Naive B cell (primary cell): ENCODE measurements at regions not wholly inside any gene's neighbourhood (a gene's known extent, or its start where the extent isn't known, plus 50 kb on each side); places are given as distances from the start of the nearest gene placed in this dataset.
"Not testable (repeated sequence)": the region's sequence is repeated elsewhere in the genome, so short reads cannot be mapped to it uniquely, and the experiment has no call there.

Source experiments
- ATAC-seq, 2 donors: fragments of 150-1000 bp; cut with Tn5 transposase; 2 replicates each; pipeline ENCODE4 v1.10.0; 2021; ENCODE audit warnings: low read depth in 2 of 2, mild to moderate bottlenecking in 2 of 2, moderate library complexity in 2 of 2
- DNase-seq: peaks from one replicate; pipeline ENCODE4 v3.0.0; 2022
- H3K27ac Mint-ChIP-seq, 6 donors: one replicate each; pipeline ENCODE4 v1.8.0; 2020 to 2022; ENCODE audit warnings: mild to moderate bottlenecking in 6 of 6, mixed read lengths in 6 of 6, moderate library complexity in 5 of 6, inconsistent platforms in 2 of 6
- H3K27me3 Mint-ChIP-seq, 3 donors: one replicate each; pipeline ENCODE4 v1.8.0; 2021 to 2022; ENCODE audit warnings: mixed read lengths in 3 of 3, mild to moderate bottlenecking in 1 of 3
- H3K36me3 Mint-ChIP-seq, 2 donors: one replicate each; pipeline ENCODE4 v1.8.0; 2020 to 2022; ENCODE audit warnings: mixed read lengths in 2 of 2, inconsistent platforms in 1 of 2, mild to moderate bottlenecking in 1 of 2
- H3K4me1 Mint-ChIP-seq, 3 donors: one replicate each; pipeline ENCODE4 v1.8.0; 2020 to 2022; ENCODE audit warnings: mixed read lengths in 3 of 3, inconsistent platforms in 1 of 3, mild to moderate bottlenecking in 1 of 3, moderate library complexity in 1 of 3
- H3K4me3 Mint-ChIP-seq, 8 donors: one replicate each; pipeline ENCODE4 v1.8.0; 2020 to 2022; ENCODE audit warnings: mild to moderate bottlenecking in 8 of 8, mixed read lengths in 8 of 8, moderate library complexity in 8 of 8, inconsistent platforms in 2 of 8
- H3K9me3 Mint-ChIP-seq, 7 donors: one replicate each; pipeline ENCODE4 v1.8.0; 2020 to 2022; ENCODE audit warnings: mixed read lengths in 7 of 7, mild to moderate bottlenecking in 5 of 7, inconsistent platforms in 2 of 7, moderate library complexity in 1 of 7

- Mint-ChIP-seq H3K4me3 (no peak overlapping the region), H3K27ac (no peak overlapping the region), H3K36me3 (no peaks in the 10 kb centered on the region), H3K27me3 (no peaks in the 10 kb centered on the region), H3K4me1 (no peaks in the 10 kb centered on the region), H3K9me3 (peaks cover 0 to 12% (median 0%) of the 10 kb centered on the region in 7 donors)
- DNase-seq (no peak), ATAC-seq (no peak)
These were observed 303.1 kb upstream of the NPSR1 start for GRCh38 chr7:34354899-34355298.

- Mint-ChIP-seq H3K27me3 (no peaks in the 10 kb centered on the region), H3K4me1 (no peaks in the 10 kb centered on the region), H3K36me3 (no peaks in the 10 kb centered on the region), H3K9me3 (peaks cover 0 to 12% (median 1%) of the 10 kb centered on the region in 7 donors), H3K27ac (no peak overlapping the region), H3K4me3 (no peak overlapping the region)
- ATAC-seq (no peak), DNase-seq (no peak)
These were observed 300.9 kb upstream of the NPSR1 start for GRCh38 chr7:34357068-34357467.

GRCh38 chr7:34357946-34358345 lies 300.1 kb upstream of the NPSR1 start:
- DNase-seq (no peak), ATAC-seq (no peak)
- H3K9me3 Mint-ChIP-seq, result peaks cover 0 to 12% (median 3%) of the 10 kb centered on the region in 7 donors
- H3K36me3 Mint-ChIP-seq, result no peaks in the 10 kb centered on the region
- H3K27me3 Mint-ChIP-seq, result no peaks in the 10 kb centered on the region
- H3K4me3 Mint-ChIP-seq, result no peak overlapping the region
- H3K4me1 Mint-ChIP-seq, result no peaks in the 10 kb centered on the region
- no peak overlapping the region for H3K27ac Mint-ChIP-seq

- ATAC-seq, H3K27ac Mint-ChIP-seq, H3K4me3 Mint-ChIP-seq, DNase-seq, H3K36me3 Mint-ChIP-seq, H3K4me1 Mint-ChIP-seq, H3K27me3 Mint-ChIP-seq: not testable (repeated sequence)
- peaks cover 0 to 16% (median 3%) of the 10 kb centered on the region in 7 donors for H3K9me3 Mint-ChIP-seq
These were observed 299.4 kb upstream of the NPSR1 start for GRCh38 chr7:34358578-34358977.

- H3K4me3 Mint-ChIP-seq, result no peak overlapping the region
- H3K36me3 Mint-ChIP-seq, result no peaks in the 10 kb centered on the region
- H3K27ac Mint-ChIP-seq, result no peak overlapping the region
- no peaks in the 10 kb centered on the region for H3K4me1 Mint-ChIP-seq
- no peaks in the 10 kb centered on the region for H3K27me3 Mint-ChIP-seq
- ATAC-seq (no peak), DNase-seq (no peak)
- H3K9me3 Mint-ChIP-seq, result peaks cover 0 to 12% (median 3%) of the 10 kb centered on the region in 7 donors
These were observed 296.3 kb upstream of the NPSR1 start for GRCh38 chr7:34361663-34362250.

- no peak overlapping the region for H3K4me3 Mint-ChIP-seq
- DNase-seq (no peak), ATAC-seq (no peak)
- H3K36me3 Mint-ChIP-seq, result no peaks in the 10 kb centered on the region
- no peaks in the 10 kb centered on the region for H3K27me3 Mint-ChIP-seq
- no peak overlapping the region for H3K27ac Mint-ChIP-seq
- H3K4me1 Mint-ChIP-seq, result no peaks in the 10 kb centered on the region
- H3K9me3 Mint-ChIP-seq, result peaks cover 0 to 12% (median 3%) of the 10 kb centered on the region in 7 donors
These were observed 295.4 kb upstream of the NPSR1 start for GRCh38 chr7:34362621-34363020.

- Mint-ChIP-seq H3K27me3 (no peaks in the 10 kb centered on the region), H3K27ac (no peak overlapping the region), H3K4me3 (no peak overlapping the region), H3K36me3 (no peaks in the 10 kb centered on the region), H3K9me3 (peaks cover 0 to 7% (median 2%) of the 10 kb centered on the region in 7 donors), H3K4me1 (no peaks in the 10 kb centered on the region)
- ATAC-seq, result no peak
- DNase-seq, result no peak
These were observed 293.9 kb upstream of the NPSR1 start for GRCh38 chr7:34364130-34364529.

GRCh38 chr7:34365011-34365410 lies 293.0 kb upstream of the NPSR1 start:
- Mint-ChIP-seq H3K9me3 (peaks cover 0 to 9% (median 4%) of the 10 kb centered on the region in 7 donors), H3K4me3 (no peak overlapping the region), H3K27ac (no peak overlapping the region), H3K27me3 (no peaks in the 10 kb centered on the region), H3K4me1 (no peaks in the 10 kb centered on the region), H3K36me3 (no peaks in the 10 kb centered on the region)
- ATAC-seq (no peak), DNase-seq (no peak)

GRCh38 chr7:34365611-34366010 lies 292.4 kb upstream of the NPSR1 start:
- Mint-ChIP-seq H3K36me3 (no peaks in the 10 kb centered on the region), H3K27ac (no peak overlapping the region), H3K4me3 (no peak overlapping the region), H3K27me3 (no peaks in the 10 kb centered on the region), H3K9me3 (peaks cover 0 to 9% (median 4%) of the 10 kb centered on the region in 7 donors), H3K4me1 (no peaks in the 10 kb centered on the region)
- no peak for DNase-seq
- no peak for ATAC-seq

GRCh38 chr7:34371922-34372321 lies 286.1 kb upstream of the NPSR1 start:
- DNase-seq (no peak), ATAC-seq (no peak)
- Mint-ChIP-seq H3K36me3 (no peaks in the 10 kb centered on the region), H3K27ac (no peak overlapping the region), H3K9me3 (peaks cover 0 to 9% (median 6%) of the 10 kb centered on the region in 7 donors), H3K4me1 (no peaks in the 10 kb centered on the region), H3K27me3 (no peaks in the 10 kb centered on the region), H3K4me3 (no peak overlapping the region)

- H3K36me3 Mint-ChIP-seq, result no peaks in the 10 kb centered on the region
- no peak overlapping the region for H3K27ac Mint-ChIP-seq
- no peaks in the 10 kb centered on the region for H3K27me3 Mint-ChIP-seq
- no peaks in the 10 kb centered on the region for H3K4me1 Mint-ChIP-seq
- peaks cover 0 to 12% (median 4%) of the 10 kb centered on the region in 7 donors for H3K9me3 Mint-ChIP-seq
- no peak overlapping the region for H3K4me3 Mint-ChIP-seq
- DNase-seq, result no peak
- ATAC-seq, result no peak
These were observed 284.1 kb upstream of the NPSR1 start for GRCh38 chr7:34373940-34374339.

- Mint-ChIP-seq H3K9me3 (peaks cover 11 to 38% (median 17%) of the 10 kb centered on the region in 7 donors), H3K4me1 (no peaks in the 10 kb centered on the region), H3K27me3 (no peaks in the 10 kb centered on the region), H3K4me3 (no peak overlapping the region), H3K36me3 (no peaks in the 10 kb centered on the region), H3K27ac (no peak overlapping the region)
- ATAC-seq (no peak), DNase-seq (no peak)
These were observed 275.7 kb upstream of the NPSR1 start for GRCh38 chr7:34382166-34382893.

GRCh38 chr7:34385384-34385783 lies 272.6 kb upstream of the NPSR1 start:
- DNase-seq, result no peak
- H3K27me3 Mint-ChIP-seq, result no peaks in the 10 kb centered on the region
- no peak overlapping the region for H3K27ac Mint-ChIP-seq
- peaks cover 11 to 38% (median 17%) of the 10 kb centered on the region in 7 donors for H3K9me3 Mint-ChIP-seq
- no peaks in the 10 kb centered on the region for H3K36me3 Mint-ChIP-seq
- H3K4me1 Mint-ChIP-seq, result no peaks in the 10 kb centered on the region
- no peak for ATAC-seq
- H3K4me3 Mint-ChIP-seq, result no peak overlapping the region

GRCh38 chr7:34389332-34390078 lies 268.5 kb upstream of the NPSR1 start:
- no peaks in the 10 kb centered on the region for H3K27me3 Mint-ChIP-seq
- no peak for DNase-seq

More at GRCh38 chr7:34389332-34390078, 268.5 kb upstream of the NPSR1 start:
- H3K36me3 Mint-ChIP-seq, result no peaks in the 10 kb centered on the region
- H3K4me1 Mint-ChIP-seq, result no peaks in the 10 kb centered on the region
- ATAC-seq, result no peak
- no peak overlapping the region for H3K4me3 Mint-ChIP-seq
- H3K9me3 Mint-ChIP-seq, result peaks cover 0 to 7% (median 2%) of the 10 kb centered on the region in 7 donors
- no peak overlapping the region for H3K27ac Mint-ChIP-seq
